DMS153 (cell line): ENCODE measurements at regions not wholly inside any gene's neighbourhood (a gene's known extent, or its start where the extent isn't known, plus 50 kb on each side); places are given as distances from the start of the nearest gene placed in this dataset.

Source experiments
- DNase-seq: peaks from one replicate; lab custom pipeline; 2025; lab: John Stamatoyannopoulos, UW

DNA sequence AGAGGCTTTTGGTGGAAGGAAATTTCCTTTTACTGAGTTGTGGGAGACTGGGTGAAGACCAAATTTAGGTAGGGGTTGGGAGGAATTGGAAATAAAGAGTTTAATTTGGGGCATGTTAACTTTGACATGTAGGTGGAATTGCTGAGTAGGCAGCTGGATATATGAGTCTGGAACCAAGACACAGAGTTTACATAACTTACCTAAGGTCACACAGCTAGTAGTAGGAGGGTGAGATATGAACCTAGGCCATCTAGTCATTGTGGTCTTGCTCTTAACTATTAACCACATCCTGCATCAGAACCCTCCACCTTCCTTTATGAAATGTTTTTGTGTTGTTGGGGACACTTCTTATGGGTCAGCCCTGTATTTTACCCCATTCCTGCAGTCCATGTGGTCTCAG, 113.1 kb downstream of the ICOS start:
- DNase-seq: no peak

DNA sequence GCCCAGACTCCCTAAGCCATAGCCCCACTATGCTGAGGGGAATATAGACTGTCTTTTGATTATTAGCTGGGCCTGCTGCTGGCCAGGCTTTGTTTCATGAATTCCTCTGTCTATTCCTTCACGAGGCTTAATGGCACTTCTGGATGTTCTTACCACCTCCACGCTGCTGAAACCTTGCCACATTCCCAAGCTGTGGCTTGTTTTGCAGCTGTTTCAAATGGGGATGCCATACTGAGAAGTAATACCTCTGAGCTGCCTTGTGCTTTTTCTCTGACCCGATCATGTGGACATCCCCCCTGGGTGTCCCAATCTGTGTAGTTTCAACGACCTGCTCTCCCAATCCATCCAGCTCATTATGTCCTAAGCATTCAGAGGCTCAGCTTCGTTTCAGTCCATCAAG, 114.1 kb downstream of the ICOS start:
- DNase-seq: no peak

- no peak for DNase-seq
These were observed 114.9 kb downstream of the ICOS start for GRCh38 chr2:204051476-204051875.

GRCh38 chr2:204051984-204052556, 115.5 kb downstream of the ICOS start:
- no peak for DNase-seq

GRCh38 chr2:204059016-204059415, 122.5 kb downstream of the ICOS start:
- DNase-seq: no peak

DNA sequence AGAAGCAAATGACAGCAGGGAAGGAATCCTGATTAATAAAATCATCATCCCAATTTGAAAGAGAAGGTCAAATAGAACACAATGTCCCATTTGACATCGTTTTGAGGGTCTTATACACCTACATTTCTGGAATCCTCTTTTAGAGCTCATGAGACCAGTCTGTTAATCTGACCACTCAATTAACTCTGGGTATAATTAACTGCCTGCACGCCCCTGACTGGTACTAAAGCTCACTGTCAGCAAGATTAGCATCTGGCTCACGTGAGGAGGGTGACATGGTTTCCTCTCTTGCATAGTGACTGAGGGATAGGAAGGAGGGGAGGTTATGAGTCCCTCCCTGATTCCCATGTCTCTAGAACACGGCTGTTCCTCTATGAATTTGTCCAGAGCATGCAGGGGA, 124.3 kb downstream of the ICOS start:
- DNase-seq: no peak

DNA sequence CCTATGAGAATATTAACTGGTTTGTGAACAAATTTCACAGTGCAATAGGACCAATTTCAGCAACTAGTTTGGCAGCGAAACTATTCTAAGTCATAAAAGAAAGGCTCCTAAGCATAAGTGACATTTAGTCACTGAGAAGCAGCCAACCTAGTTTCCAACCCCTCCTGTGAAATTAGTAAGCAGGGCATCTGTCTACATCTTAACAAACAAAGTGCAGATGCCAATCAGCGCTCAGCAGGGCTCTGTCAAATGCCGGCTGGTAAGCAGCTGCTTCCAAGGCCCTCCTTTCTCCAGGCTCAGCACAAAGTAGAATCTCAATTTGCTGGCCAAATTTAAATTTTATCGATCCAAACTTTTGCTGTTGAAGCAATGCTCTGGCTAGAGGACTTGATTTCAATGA, 124.7 kb downstream of the ICOS start:
- DNase-seq: no peak

DNA sequence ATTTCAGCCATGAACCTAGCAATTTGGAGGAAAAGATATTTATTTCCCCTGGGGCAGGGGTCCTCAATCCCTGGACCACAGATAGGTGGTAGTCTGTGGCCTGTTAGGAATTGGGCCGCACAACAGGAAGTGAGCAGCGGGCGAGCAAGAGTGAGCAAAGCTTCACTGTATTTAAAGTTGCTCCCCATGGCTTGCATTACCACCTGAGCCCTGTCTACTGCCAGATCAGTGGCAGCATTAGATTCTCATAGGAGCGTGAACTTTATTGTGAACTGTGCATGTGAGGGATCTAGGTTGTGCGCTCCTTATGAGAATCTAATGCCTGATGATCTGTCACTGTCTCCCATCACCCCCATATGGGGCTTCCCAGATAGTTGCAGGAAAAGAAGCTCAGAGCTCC, 127.6 kb downstream of the ICOS start:
- DNase-seq: no peak

DNA sequence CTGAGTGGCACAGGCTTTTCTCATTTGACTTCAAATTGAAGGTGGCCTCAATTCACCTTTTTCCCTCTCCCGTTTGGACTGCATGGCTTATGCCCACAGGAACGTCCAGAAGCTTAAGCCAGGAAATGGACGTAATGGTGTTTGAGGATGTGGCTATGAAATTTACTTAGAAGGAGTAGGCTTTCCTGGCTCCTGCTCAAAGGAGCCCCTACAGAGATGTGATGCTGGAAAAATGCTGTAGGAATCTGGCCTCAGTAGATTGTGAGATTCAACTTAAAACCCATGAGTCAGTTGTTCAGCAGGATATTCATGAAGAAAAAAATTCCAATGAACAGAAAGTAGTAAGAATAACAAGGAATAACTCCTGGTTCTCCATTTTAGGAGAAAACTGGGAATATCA, 129.0 kb downstream of the ICOS start:
- DNase-seq: no peak

GRCh38 chr2:204066051-204066450, 129.5 kb downstream of the ICOS start:
- no peak for DNase-seq

DNA sequence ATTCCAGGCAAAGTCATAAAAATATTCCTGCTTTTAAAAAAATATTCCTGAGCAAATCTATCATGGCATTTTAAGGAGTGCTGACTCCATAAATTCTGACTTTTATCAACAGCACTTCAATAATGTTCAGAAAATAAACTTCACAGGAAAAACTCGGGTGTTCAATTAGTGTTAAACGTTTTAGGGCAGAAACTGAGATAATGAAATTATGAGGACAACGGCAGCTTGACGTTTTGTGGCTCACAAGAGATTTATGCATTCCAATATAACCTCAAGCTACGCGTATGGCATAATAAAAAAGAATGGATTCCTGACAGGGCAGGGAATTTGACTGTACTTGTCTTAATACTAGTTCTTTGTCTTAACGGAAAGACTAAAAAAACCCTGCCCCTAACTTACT, 133.2 kb downstream of the ICOS start:
- no peak for DNase-seq

- no peak for DNase-seq
These were observed 136.1 kb downstream of the ICOS start for GRCh38 chr2:204072443-204073324.

DNA sequence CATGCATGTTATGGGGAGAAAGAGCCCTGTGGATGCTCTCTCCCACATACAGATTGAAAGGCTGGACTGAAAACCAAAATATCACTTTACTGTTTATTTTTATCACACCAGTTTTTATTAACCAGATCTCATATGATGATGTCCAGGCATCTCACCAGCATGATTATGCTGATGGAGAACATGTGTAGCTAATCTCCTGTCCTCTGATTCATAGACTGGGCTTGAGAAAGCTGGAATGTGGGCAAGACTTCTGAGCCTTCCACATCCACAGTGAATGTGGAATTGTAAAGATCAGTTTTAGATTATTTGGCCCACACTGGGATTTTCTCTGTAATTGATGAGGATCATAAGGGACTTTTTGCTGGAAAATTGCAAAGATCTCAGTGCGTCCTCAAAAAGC, 137.9 kb downstream of the ICOS start:
- no peak for DNase-seq

GRCh38 chr2:204078003-204078698, 141.6 kb downstream of the ICOS start:
- DNase-seq: no peak

- no peak for DNase-seq
These were observed 145.2 kb downstream of the ICOS start for GRCh38 chr2:204081487-204082425.

- DNase-seq: no peak
These were observed 149.6 kb downstream of the ICOS start for GRCh38 chr2:204086167-204086566.

DNA sequence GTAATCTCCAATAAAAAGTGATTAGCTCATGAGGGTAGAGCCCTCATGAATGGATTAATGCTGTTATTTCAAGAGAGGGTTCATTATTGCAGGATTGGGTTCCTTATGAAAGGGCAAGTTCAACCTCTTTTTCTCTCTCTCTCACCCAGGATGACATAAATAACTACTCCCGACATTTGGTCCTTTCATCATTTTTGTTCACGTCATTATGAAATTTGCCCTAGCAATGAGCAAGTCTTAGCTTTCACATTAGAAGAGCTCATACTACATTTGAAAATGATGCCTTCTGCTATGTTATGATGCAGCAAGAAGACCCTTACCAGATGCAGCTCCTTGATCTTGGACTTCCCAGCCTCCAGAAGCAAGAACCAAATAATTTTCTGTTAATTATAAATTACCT, 152.5 kb downstream of the ICOS start:
- no peak for DNase-seq

GRCh38 chr2:204089574-204089973, 153.0 kb downstream of the ICOS start:
- no peak for DNase-seq

- no peak for DNase-seq
These were observed 153.5 kb downstream of the ICOS start for GRCh38 chr2:204090021-204090420.

DNA sequence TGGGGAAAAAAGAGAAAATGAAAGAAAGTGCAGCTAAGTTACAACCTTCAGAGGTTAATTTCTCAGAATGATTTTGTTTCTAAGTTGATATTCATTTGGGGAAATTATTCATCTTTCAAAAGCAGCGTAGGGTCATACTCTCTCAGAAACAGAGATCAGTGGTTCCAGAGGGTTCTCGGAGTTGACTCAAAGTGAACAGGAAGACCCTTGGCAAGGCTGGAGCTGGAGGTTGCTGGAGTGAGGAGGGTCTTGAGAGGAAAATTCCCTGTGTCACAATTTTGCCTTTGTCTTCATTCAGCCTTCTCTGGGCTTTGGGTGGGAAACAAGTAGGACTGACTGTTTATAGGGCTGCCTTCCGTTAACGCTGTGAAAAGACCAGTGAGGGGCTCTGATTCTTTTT, 168.2 kb downstream of the ICOS start:
- no peak for DNase-seq

- DNase-seq: peak; percentile 35
These were observed 171.8 kb downstream of the ICOS start for GRCh38 chr2:204108330-204108751.

GRCh38 chr2:204108781-204109295, 172.3 kb downstream of the ICOS start:
- no peak for DNase-seq
